ENCODE measurements at regions not wholly inside any gene's neighbourhood (a gene's known extent, or its start where the extent isn't known, plus 50 kb on each side); places are given as distances from the start of the nearest gene placed in this dataset.

DNA sequence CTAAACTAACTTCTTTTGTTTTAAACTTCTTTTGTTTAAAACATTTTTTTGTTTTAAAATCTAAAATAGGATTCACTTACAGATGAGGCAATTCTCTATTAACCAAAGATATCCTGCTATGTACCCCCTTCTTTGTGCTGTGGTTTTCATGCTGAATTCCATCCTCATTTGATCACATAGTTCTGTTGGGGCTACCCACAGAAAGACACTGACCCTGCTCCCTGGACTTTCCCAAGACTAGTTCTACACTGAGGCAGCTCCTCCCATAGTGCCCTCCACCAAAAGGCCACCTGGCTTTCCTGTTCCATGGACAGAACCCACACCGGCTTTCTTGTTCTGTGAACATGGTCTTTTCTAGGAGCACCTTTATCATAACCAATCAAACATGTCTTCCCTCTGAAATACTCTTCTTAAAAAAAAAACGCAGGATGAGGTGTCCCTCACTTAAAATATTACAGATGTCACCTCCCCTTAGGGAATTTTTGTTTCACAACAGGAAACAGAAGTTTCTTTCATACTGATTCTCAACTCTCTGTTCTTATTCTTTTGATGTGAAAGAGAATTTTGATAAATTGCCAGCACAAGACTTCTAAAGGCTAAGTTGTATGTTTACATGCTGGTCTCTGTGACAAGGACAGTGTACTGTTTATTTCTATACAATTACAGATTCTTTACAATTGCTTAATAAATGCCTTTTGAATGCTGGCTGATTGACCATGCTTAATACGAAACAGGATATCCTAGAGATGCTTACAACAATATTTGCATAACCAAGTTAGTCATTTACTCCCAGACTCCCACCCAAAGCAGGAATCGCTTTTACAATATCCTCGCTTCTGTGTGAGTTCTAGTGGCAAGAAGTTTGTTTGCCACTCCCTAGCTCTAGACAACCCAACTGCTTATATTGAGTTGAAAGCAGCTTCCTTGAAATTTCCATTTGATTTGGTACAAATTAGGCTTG is 300.4 kb downstream of the DTWD2 start:
- DNase-seq = no peak

DNA sequence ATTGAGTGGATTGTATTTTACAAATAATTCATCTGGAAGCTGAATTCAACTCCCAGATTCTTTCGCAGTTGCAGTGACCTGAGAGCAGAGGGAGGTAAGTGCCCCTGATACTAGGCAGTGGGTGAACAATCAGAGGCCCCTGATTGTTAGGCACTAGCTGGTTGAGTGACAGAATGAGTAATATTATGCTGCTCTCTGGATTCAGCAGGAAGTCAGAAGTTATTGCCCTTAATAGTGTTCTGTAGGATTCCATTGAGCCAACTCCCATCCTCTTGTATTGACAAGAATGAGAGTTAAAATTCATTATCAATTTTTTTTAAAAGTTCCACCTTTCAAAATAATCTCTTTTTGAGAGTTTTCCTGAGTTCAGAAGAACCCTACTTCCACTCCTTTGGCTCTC is 301.2 kb downstream of the DTWD2 start:
- no peak for DNase-seq

DNA sequence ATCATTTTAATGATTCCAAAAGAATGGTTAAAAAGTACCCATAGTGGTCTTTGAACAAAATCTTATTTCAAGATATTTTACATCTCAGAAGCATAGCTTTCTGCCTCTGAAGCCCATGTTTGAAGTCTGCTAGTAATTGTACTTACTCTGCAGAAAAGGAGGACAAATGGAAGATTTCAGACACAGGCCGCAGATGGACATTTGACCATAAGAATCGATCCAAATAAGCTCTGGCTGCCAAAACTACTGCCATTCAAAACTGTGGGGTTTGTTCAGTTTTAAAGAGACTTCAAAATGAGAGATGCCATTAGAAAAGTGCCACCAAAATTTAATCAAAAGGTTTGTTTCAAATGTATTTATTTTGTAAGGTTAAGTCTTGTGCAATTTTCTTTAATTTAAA is 306.7 kb downstream of the DTWD2 start:
- DNase-seq = no peak

DNA sequence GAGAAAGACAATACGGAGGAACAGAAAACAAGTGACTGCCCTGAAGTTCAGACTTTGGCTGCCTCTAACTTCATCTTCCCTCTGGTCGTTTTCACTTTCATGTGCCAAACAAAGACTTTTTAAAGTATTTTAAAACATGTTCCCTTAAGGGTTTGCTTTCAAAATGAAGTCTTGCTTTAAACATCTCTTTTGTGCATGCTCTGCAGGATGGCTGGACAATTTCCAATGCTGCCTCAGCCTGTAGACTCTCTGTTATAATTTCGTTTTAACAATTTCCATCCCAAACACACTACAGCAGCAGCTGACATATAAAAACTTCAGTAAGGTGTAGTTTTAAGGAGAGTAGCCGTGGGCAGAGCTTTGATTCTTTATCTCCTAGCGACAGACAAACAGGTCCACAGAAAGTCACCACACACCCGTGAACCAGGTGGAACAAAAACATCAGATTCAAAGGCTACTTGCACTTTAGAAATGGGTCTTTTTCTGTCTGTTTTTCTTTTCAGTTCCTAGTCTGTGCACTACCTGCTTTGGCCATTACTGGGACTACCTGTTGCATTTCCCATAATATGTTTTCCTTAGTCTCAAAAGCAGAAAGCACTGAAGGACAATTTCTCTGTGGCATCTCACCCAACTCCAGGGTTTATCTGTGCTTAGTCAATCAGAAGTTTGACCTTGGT is 308.9 kb downstream of the DTWD2 start:
- no peak for DNase-seq

DNA sequence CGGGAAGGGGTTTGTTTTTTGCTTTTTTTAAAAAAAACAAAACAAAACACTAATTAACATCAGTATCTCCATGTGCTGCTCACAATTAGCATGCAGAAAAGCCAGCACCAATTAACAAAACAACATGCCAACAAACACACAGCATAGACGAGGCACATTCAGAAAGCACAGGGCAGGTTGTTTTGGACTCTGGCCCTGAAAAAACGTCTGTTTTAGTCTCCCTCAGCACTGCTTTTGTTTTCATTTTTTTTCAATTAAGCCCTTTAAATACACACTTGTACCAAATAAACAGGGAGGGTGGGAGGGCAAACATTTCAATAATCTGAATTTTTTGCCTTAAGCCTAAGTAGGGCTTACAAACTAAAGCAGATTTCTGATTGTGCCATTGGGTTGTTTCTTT is 309.6 kb downstream of the DTWD2 start:
- DNase-seq = no peak

DNA sequence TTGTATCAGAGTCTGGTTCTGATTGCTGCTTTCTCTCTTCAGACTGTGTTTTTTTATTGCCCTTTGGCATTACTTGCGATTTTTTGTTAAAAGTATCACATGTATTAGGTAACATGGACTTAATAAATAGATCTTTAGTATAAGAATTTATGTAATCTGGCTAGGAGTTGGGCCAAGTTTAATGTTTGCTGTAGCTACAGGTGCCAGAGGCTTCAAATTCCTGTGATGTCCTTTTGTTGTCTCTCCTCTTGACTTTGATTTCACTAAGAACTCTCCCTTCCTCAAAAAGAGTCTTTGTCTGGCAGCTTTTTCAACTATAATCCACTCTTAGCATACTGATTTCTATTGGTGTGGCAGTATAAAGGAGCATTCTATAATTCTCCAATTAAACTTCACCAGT is 313.1 kb downstream of the DTWD2 start:
- DNase-seq = no peak

DNA sequence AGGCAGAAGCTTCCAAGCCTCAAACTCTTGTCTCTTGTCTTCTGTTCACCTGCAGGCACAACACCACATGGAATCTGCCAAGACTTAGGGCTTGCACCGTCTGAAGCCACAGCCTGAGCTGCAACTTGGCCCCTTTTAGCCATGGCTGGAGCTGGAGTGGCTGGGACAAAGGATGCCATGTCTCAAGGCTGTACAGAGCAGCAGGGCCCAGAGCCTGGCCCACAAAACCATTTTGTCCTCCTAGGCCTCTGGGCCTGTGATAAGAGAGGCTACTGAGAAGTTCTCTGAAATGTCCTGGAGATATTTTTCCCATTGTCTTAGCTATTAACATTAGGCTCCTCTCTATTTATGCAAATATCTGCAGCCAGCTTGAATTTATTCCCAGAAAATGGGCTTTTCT is 330.8 kb downstream of the DTWD2 start:
- DNase-seq = no peak

DNA sequence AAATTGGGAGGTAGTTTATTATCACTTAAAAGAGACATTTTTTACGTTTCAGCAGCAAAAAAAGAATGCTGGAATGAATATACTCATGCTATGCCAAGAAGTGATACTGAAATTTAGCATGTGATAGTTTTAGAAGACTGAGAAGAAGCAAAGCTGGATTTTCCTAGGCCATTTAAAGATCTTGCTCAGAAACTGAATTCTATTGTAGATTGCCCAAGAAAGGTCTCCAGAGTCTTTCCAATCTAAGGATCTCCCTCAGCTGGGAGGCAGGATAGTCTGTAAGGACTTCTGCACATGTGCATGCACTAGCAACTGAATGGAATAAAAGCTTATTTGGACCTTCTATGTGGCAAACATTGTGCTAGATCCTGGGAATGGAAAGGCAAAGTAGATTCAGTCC is 334.5 kb downstream of the DTWD2 start:
- DNase-seq = no peak

DNA sequence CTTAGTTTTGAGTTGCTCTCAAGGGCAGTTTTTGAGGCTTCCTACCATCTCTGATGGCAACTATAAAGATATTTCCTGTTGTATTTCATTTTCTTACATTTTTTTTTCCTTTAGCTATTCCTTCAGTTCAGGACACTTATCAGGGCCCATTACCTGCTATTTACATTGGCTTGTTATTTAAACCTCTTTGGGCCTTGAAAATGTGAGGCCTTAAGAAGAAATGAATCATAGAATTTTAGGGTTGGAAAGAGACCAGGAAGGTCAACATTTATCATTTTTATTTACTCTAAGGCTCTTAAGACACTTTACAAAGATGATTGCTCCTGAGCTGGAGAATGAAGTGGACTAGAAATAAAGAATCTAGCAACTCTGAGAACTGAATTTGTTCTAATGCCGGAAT is 335.2 kb downstream of the DTWD2 start:
- no peak for DNase-seq

DNA sequence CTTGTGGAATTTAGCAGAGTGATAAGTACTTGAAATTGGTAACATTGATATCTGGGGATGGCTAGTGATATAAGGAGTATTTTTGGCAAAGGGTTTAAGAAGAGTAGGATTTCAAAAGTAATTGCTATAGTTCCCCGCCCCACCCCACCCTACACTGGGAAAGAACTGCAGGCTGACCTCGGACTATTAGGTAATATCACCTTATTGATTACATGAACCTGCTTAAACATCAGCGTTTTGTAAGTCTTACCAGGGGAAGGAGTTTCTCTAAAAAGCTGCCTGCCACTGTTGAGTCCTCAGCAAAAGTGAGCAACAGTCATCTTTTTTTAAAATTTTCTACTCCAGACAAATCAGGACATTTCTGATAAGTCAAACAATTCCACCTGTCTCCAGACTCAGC is 337.3 kb downstream of the DTWD2 start:
- DNase-seq = no peak

DNA sequence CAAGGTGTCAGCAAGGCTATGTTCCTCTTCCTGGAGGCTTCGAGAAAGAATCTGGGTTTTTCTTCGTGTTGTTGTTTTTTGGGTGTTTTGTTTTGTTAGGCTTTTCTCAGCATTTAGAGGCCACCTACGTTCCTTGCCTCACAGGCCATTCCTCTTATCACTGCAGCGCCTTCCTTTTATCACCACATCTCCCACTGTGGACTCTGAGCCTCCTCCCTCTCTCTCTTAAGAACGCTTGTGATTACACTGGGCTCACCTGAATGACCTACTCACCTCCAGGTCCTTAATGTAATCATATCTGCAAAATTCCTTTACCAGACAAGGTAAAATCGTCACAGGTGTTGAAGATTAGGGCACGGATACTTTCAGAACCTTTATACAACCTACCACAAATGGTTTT is 340.8 kb downstream of the DTWD2 start:
- DNase-seq = no peak

DNA sequence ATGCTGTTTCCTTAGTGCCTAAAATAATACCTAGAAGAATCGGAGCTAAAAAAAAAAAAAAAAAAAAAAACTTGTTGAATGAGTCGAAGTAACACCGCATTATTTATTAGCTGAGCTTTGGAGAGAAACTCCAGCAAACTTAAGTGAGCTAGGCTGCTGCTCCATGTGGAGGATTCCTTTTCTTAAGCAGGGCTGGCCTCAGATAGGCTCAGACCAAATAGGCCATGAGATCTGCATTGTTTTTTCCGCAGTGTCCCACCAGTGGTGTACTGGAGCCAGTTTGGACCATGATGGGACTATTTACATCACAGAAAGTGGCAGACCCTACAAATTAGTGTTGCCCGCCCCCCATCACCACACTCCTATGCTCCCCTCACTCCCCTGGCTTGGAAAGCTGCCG is 341.4 kb downstream of the DTWD2 start:
- DNase-seq = no peak

DNA sequence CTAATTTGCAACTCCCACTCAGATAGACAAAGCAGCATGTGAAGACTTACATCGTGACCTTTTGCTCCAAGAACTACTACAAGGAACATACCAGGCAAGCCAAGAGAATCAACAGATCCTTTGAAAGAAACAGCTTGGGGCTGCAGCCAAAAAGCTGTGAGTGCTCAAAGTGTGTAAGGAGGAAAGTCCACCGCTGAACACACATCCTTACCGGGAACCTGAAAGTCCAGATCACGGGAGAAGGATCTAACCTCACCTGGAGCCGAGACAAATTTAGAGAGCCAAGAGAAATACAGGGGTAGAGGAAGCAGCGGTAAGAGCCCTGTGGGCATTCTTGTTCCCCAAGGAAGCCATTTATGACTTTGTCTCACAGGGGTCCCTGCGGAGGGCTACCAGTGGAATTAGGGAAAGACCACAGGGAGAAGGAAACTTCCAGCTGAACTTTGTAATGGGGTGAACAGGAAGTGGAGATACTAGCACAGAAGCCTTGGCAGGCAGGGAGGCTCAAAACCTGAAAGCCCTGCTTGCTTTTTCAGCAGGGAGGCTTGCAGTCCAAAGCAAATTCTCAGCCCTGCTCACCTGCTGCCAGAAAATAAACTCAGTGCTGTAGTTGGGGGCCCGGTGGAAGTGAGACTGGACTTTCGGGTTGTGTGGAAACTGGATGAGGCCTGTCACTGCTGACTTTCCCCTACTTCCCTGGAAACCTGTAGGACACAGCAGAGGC is 350.2 kb downstream of the DTWD2 start:
- DNase-seq = no peak

DNA sequence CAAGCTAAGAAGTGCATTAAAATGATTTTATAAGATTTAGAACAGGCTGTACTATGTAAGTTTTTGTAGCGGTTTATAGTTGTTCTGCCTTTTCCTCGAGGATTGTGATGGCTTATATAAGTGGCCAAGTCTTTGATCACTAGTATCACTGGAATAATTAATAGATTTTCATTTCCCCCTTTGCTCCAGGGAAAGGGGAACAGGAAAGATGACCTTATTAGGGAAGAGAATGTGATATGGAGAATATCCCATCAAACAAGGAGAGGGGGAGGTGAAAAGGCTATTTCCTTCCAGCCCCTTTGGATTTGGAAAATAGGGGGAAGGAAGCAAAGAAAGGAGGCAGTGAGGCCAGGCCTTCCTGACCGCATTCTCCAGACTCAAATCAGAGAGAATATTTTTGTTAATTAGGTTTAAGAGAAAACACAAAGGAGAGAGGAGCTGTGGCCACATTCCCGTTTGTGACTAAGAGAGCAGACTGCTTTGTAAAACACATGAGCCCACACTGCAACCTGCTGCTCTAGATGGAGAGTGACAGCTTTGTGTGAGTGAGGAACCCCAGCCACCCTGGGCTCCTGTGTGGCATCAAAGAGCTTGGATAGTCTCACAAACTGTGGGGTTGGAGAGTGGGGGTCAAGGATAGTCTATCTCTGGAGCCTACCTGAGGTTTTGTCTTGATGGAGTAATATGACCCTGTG is 359.5 kb downstream of the DTWD2 start:
- no peak for DNase-seq

DNA sequence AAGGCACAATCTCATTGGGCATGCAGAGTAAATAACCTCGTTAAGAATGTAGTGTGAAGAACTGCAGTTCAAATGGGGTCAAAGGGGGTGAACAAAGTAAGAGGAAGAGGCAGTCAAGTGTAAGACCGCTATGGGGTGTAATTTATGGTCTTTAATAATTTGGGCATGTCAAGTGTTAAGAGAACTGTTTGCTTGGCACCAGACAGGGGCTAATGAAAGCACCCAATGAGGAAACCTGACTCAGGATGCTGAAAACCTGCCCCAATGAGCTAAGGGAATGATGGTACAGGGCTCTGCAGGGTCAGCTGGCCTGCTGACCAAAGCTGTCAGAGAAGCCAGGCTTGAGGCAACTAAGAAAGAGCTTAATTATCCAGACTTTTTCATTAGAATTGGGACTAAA is 368.1 kb downstream of the DTWD2 start:
- DNase-seq = no peak

DNA sequence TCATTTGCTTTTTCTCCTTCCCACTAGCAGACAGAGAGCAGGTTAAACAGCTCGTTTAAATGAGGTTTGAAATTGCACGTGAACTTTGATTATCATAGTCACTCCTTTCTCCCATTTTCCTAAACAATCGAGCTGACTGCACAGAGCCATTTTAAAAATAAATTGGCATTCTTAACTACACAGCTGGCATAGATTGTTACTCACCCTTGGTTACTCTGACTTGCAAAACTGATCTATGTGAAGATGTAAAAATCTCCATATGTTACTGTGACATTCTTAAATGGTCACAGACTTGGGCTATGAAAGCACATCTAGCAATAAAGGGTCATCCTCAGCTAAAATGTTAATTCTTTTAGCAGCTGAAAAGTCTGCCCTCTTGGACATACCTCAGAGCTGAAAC is 368.5 kb downstream of the DTWD2 start:
- no peak for DNase-seq

DNA sequence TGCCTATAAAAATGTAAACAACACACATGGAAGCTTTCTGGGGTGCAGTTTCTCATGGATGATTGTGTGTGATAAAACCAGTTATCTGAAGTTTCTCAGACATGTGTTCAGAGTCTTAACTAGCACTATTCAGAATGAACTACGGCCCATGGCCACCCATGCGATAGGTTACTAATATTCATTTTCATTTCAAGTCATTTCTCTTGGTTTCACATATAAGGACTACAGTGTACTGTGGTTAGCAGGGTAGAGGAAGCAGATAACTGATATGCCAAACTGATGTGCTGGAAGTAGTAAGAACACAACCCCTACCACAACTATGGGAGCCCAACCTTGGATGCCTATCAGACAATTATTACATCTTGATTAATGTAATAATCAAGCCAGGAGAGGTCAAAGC is 372.1 kb downstream of the DTWD2 start:
- no peak for DNase-seq

DNA sequence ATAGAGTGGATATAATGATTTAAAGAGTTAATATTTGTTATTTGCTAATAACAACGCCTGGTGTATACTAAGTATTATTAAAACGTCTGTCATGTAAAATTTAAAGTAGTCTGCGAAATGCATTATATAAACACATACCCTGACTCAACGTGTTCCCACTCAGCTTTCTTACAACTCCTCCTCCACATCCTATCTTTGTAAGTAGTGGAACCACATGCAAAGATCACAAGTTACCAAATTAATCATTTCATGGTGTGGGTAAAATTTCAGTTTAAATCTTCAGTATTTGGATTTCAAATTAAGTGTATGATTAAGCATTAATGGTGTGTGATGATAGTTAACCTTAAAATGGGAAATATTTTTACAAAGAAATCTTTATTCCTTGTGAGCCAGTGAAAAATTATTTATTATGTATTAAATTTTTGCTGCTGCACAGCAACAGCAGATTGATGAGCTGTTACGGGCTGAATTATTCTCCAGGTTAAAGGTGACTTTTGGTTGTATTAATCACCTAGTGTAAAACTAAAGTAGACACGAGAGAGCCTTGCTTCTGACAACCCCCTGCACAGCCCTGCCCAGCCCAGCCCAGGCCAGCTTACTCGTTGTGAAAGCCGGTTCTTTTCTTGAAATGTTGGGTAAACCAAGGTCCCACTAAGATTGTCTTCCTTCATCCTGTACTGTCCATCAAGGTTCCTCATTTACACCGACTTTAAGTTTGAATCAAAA is 373.5 kb downstream of the DTWD2 start:
- no peak for DNase-seq

DNA sequence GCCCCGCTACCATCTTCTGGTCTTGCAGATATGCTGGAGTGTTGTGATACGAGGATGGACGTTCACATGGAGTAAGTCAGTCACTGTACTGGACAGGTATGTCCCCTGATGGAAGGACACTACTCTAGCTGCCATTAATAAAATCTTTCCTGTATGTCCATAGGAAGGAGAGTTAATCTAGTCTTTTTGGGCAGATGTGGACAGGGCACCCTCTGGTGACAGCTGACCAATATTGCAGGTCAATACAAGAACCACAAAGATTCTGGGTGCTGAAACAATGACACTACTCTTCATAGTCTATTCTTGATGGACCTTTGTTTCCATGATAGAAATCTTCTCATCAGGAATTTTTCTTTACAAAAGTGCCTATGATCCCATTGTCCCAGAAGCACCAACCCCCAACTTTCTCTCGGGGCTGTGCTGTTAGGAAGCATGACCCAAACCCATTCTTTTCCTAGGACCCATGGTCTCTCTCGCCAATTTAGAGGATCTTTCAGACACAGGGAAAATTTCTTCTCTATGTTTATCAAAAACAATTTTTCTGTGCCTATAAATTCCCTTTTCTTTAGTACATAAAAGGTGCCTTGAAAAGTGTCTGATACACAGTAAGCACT is 376.9 kb downstream of the DTWD2 start:
- no peak for DNase-seq

DNA sequence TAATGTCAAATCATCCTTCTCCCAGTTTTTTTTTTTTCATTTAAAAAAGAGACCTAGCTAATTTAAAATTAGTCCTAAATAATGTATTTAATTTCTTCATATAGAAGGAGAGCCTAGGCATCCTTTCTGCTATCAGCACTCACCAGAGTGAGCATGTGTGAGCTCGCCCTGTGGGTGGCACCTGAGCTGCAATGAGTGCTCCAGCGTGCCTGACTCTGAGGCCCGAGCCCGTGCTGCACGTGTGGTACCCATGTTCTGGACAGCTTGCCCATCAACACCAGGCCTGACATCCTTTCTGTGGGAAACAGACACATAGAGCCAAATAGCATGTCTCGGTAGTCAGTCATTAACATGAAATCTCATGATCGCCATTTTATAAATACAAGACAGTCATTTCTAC is 381.4 kb downstream of the DTWD2 start:
- DNase-seq = no peak

DNA sequence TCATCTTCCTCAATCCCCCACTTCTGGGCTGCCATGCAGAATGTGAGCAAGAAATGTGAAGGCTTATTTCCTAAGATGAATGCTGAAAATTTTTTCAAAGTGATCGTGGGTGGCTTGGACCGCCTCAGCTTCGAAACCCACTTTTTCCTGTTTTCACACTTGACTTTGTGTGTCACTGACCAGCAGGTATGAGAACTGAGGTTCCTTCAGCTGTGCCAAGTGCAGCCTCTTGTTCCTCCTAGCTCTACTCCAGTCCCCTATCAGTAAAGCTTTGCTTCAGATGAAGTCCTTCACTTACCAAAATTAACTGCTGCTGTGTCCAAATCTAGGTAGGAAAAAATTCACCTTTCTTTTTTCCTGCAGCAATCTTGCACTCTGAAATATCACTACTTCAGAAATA is 382.6 kb downstream of the DTWD2 start:
- DNase-seq = no peak

DNA sequence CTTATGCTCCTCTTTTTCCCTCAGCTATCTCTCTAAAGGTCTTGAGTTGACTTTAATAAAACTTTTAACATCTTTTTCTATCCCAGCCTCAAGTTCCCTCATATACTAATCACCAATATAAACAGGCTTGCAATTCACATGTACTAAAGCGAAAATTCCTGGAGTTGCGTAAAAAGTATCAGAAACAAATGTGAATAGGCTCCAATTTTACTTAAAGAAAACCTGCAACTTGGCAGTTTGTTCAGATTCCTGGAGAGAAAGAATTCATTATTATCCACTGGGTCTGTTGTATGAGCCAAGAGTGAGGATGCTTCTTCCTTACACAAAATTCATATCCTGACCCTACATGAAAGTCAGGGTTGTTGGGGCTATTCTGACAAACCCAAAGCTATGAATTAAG is 384.2 kb downstream of the DTWD2 start:
- no peak for DNase-seq
